Panc1 (cell line): ENCODE measurements at regions not wholly inside any gene's neighbourhood (a gene's known extent, or its start where the extent isn't known, plus 50 kb on each side); places are given as distances from the start of the nearest gene placed in this dataset.

Experiments used
- ATAC-seq: fragments of 200-7000 bp; cut with Tn5 transposase; 2 replicates; pipeline ENCODE4 v1.9.1; 2020; ENCODE audit warnings: mild to moderate bottlenecking, moderate library complexity
- BruUV-seq: library from RNA; stranded (reverse); fragments of 400-500 nt; replicated peaks from 2 replicates; lab custom pipeline; 2021; lab: Mats Ljungman, UMichigan
- CTCF ChIA-PET: fragments of 300-600 bp; sonication (Branson Sonifier 250); formaldehyde crosslinking; loops from one replicate; lab custom pipeline; 2022; ENCODE audit warnings: antibody characterized with exemption; lab: Charles Lee
- POLR2A ChIA-PET: fragments of 300-600 bp; sonication (Branson Sonifier 250); formaldehyde crosslinking; loops from one replicate; lab custom pipeline; 2022; ENCODE audit warnings: antibody characterized with exemption; lab: Charles Lee
- DNase-seq: peaks from one replicate; pipeline ENCODE4 v3.0.0-alpha.2; 2010; ENCODE audit warnings: low read depth, low spot score
- H3K27ac ChIP-seq: 2 replicates; pipeline ENCODE4 v1.5.1; 2011; ENCODE audit warnings: mild to moderate bottlenecking, low read length, inconsistent platforms
- H3K27me3 ChIP-seq: fragments of 200-500 bp; sonication (Bioruptor generic); 2 replicates; pipeline ENCODE4 v1.6.0; 2014; ENCODE audit warnings: low read length, inconsistent platforms; ENCODE audit not compliant: control insufficient read depth, insufficient read depth
- H3K36me3 ChIP-seq: fragments of 200-500 bp; sonication (Bioruptor generic); 2 replicates; pipeline ENCODE4 v1.5.1; 2014; ENCODE audit warnings: inconsistent platforms, mild to moderate bottlenecking, low read length, moderate library complexity; ENCODE audit not compliant: control insufficient read depth, insufficient read depth
- H3K4me1 ChIP-seq: 2 replicates; pipeline ENCODE4 v1.5.1; 2011; ENCODE audit warnings: inconsistent platforms, mild to moderate bottlenecking, low read length, moderate library complexity; ENCODE audit not compliant: control insufficient read depth, insufficient read depth
- H3K4me3 ChIP-seq, 2 experiments: 2 replicates each; pipeline ENCODE4 v1.5.1; 2011 to 2012; ENCODE audit warnings: low read depth in 2 of 2, low read length in 2 of 2, mild to moderate bottlenecking in 2 of 2, inconsistent platforms in 1 of 2, moderate library complexity in 1 of 2
- H3K9me3 ChIP-seq: fragments of 200-500 bp; sonication (Bioruptor generic); 2 replicates; pipeline ENCODE4 v1.5.1; 2014; ENCODE audit warnings: low read depth, mild to moderate bottlenecking, inconsistent platforms, low read length, moderate library complexity; ENCODE audit not compliant: control insufficient read depth, insufficient read depth
- CTCF ChIP-seq: fragments of 450-650 bp; IDR thresholded peaks from 2 replicates; pipeline ENCODE4 v1.5.1; 2017; ENCODE audit warnings: mild to moderate bottlenecking
- POLR2AphosphoS5 ChIP-seq: IDR thresholded peaks from 2 replicates; pipeline ENCODE4 v1.6.1; 2012; ENCODE audit warnings: mild to moderate bottlenecking, low read depth, low read length, moderate library complexity
- REST ChIP-seq, 2 experiments: IDR thresholded peaks; 2 replicates each; pipeline ENCODE4 v1.6.1; 2011 to 2012; ENCODE audit warnings: low read depth in 2 of 2, control low read depth in 1 of 2, low read length in 1 of 2, mild to moderate bottlenecking in 1 of 2, moderate library complexity in 1 of 2; ENCODE audit not compliant: insufficient read depth in 1 of 2
- SIN3A ChIP-seq: IDR thresholded peaks from 2 replicates; pipeline ENCODE4 v1.6.1; 2012; ENCODE audit warnings: low read depth, mild to moderate bottlenecking, low read length, moderate library complexity, borderline replicate concordance; ENCODE audit not compliant: insufficient read depth
- TCF7L2 ChIP-seq: IDR thresholded peaks from 2 replicates; pipeline ENCODE4 v1.6.1; 2011; ENCODE audit warnings: mild to moderate bottlenecking, low read depth, low read length, inconsistent platforms
- in situ Hi-C: cut with HindIII; loops from 2 replicates; pipeline ENCODE4 v1.10.0; 2016; ENCODE audit warnings: low sequenced_read_pairs, low pct_unique_long_range_greater_than_20kb
- intact Hi-C: fragments of 100-400 bp; cut with micrococcal nuclease; formaldehyde crosslinking; loops from one replicate; pipeline ENCODE4 v1.10.0; 2022; ENCODE audit not compliant: unreplicated experiment

GRCh38 chr12:87879141-87879540, 150.1 kb downstream of the C12orf50 start:
- H3K36me3 ChIP-seq: no peaks in the 10 kb centered on the region
- H3K4me3 ChIP-seq: no peak overlapping the region
- no peaks in the 10 kb centered on the region for H3K9me3 ChIP-seq
- DNase-seq (no peak), ATAC-seq (no peak)
- POLR2A ChIA-PET: no interaction called here
- no peaks in the 10 kb centered on the region for H3K4me1 ChIP-seq
- in situ Hi-C loops (no loop called here), intact Hi-C loops (no loop called here)
- no peak overlapping the region for H3K27ac ChIP-seq
- TF ChIP-seq TCF7L2 (no peak), POLR2AphosphoS5 (no peak), REST (IDR thresholded peaks at IDR 0.05; ENCODE audit: insufficient read depth in 1 of 2, low read depth in 2 of 2, low read length in 1 of 2) (no peak), CTCF (no peak), SIN3A (no peak)
- no TSS peak for BruUV-seq
- CTCF ChIA-PET: no interaction called here
- no peaks in the 10 kb centered on the region for H3K27me3 ChIP-seq

GRCh38 chr12:87870493-87871460, 158.4 kb downstream of the C12orf50 start:
- Histone ChIP-seq H3K27ac (no peak overlapping the region), H3K36me3 (no peaks in the 10 kb centered on the region), H3K4me3 (no peak overlapping the region), H3K27me3 (no peaks in the 10 kb centered on the region), H3K9me3 (no peaks in the 10 kb centered on the region), H3K4me1 (no peaks in the 10 kb centered on the region)
- TF ChIP-seq CTCF (no peak), REST (IDR thresholded peaks at IDR 0.05; ENCODE audit: insufficient read depth in 1 of 2, low read depth in 2 of 2, low read length in 1 of 2) (no peak), TCF7L2 (no peak), POLR2AphosphoS5 (no peak), SIN3A (no peak)
- ATAC-seq (no peak), DNase-seq (no peak)
- intact Hi-C loops: loop anchor here (5.0 kb wide), 1 partner anchor 82 kb away; no protein-coding TSS in a partner anchor
- ChIA-PET POLR2A (no interaction called here), CTCF (no interaction called here)
- in situ Hi-C loops: no loop called here
- BruUV-seq: no TSS peak
